NCI-H146 (cell line): ENCODE measurements at regions not wholly inside any gene's neighbourhood (a gene's known extent, or its start where the extent isn't known, plus 50 kb on each side); places are given as distances from the start of the nearest gene placed in this dataset.
A peak's percentile ranks its signal among the peaks of the same experiment; 100 is the strongest.

Experiments used
- DNase-seq: peaks from one replicate; lab custom pipeline; 2025; lab: John Stamatoyannopoulos, UW

GRCh38 chrX:10288373-10288975, 131.7 kb downstream of the CLCN4 start:
- no peak for DNase-seq

- no peak for DNase-seq
Observed at GRCh38 chrX:10296576-10296975, 139.8 kb downstream of the CLCN4 start.

- no peak for DNase-seq
Observed at GRCh38 chrX:10310511-10310910, 153.7 kb downstream of the CLCN4 start.

- no peak for DNase-seq
Observed at GRCh38 chrX:10314530-10315104, 157.8 kb downstream of the CLCN4 start.

DNA sequence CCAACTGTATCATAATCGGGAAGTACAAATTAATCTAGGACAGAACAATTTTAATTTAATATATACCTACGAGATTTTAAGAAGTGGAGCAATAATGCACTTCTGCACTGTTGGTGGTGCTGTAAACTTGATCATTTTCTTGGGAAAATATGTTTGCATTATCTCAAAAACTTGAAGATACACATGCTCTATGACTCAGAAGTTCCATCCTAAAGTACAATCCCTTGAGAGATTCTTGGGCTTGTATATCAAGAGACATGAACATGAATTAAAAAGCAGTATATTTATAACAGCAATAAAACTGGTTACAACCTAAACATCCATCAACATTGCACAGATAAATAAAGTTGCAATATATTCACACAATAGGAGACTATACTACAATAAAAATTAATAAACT, 168.8 kb downstream of the CLCN4 start:
- DNase-seq, result no peak

DNA sequence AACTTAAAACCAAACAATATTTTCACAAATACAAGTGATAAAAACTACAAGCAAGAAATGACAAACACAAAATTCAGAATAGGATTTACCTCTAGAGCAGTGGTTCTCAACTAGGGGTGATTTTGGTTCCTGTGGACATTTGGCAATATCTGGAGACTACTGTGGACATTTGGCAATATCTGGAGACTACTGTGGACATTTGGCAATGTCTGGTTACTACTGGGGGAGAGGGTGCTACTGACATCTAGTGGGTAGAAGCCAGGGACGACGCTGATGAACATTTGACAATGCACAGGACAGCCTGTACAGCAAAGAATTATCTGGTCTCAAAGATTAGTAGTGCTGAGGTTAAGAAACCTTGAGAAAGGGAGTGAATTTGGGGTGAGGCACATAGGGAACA, 169.8 kb downstream of the CLCN4 start:
- DNase-seq, result peak; percentile 5

DNA sequence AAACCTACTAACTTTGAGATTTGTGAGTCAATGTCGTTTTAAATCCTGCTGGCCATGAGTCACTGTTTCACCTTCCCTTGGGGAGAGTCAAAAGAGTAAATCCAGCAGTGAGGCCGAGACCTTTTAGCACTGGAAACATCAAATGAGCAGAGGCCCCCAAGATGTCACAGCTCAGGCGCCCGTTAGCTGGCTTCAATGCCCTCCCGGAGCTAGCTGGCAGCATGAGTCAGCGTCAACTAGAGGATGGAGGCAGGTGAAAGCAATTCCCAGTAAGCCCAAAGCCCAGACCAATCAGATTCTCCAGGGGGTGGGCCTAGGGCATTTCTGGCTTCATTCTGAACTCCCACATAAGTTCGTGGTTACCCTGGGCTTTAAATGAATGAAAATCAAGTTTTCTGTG, 170.9 kb downstream of the CLCN4 start:
- DNase-seq, result peak; percentile 14

GRCh38 chrX:10329984-10330383, 173.2 kb downstream of the CLCN4 start:
- DNase-seq, result no peak

DNA sequence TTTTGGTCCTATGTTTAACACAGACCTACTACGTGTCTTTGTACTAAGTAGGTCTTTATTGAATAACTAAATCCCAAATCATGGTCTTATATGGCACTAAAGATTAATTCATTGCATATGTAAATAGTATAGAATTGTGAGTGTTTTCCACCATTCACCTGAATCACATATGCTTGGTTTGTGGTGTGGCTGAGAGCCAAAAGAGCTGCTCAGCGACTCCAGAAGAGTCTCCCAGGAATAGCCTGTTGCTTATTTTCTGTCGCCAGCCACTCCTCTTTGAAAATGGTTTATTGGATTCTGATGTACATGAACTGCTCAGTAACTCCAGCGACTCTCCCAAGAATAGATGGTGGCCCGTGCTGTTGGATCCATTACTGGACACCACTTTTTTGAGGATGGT, 184.5 kb downstream of the CLCN4 start:
- no peak for DNase-seq

GRCh38 chrX:10350221-10350620, 193.4 kb downstream of the CLCN4 start:
- DNase-seq, result no peak

- no peak for DNase-seq
Observed at GRCh38 chrX:10350981-10351380, 194.2 kb downstream of the CLCN4 start.

DNA sequence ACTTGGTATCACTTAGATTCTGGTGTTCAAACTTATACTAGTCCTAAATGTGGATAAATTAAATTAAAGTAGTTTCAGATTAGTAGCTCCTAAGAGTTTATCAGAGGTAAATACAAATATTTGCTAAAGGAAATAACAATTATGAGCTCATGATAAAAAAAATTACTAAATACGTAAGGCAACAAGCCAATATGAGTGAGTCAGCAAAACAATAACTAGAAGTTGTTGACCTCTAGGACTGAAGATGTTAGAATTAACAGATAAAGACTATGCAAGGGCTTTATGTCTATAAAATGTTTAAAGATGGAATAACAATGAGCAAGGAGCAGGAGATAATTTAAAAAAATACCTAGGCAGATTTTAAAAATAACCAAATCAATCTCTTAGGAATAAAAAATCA, 195.8 kb downstream of the CLCN4 start:
- no peak for DNase-seq

DNA sequence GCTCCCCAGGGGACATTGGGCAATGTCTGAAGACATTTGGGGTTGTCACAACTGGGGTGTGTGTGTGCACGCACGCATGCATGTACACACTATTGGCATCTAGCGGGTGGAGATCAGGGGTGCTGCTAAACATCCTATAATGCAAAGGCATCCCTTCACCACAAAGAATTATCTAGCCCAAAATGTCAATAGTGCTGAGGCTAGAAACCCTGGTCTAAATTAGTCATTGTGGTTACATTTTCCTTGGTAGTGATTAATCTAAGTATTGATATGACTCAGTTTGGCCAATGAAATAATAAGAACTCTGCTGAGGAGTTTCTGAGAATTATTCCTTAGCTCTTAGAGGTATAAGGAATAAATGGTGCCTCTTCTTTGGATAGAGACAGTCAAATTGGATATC, 200.2 kb downstream of the CLCN4 start:
- no peak for DNase-seq

GRCh38 chrX:10358958-10359357, 202.2 kb downstream of the CLCN4 start:
- no peak for DNase-seq

DNA sequence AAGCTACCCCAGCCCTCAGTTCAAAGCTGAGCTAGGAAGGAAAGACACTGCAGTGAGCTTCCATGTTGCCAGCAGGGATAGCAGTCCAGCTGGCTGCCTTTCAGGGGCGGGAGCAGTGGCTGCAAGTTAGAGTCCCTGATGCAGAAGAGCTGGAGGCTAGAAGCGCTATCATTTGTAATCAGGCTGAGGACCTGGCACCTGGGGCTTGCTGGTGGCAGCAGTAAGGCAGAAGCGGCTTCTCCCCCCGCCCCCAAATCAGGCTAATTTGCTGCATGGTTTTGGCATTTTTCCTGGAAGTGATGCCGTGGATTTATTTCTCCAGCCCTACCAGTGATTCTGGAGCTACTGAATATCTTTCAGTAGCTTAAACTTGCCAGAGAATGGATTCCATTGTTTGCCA, 203.3 kb downstream of the CLCN4 start:
- no peak for DNase-seq

DNA sequence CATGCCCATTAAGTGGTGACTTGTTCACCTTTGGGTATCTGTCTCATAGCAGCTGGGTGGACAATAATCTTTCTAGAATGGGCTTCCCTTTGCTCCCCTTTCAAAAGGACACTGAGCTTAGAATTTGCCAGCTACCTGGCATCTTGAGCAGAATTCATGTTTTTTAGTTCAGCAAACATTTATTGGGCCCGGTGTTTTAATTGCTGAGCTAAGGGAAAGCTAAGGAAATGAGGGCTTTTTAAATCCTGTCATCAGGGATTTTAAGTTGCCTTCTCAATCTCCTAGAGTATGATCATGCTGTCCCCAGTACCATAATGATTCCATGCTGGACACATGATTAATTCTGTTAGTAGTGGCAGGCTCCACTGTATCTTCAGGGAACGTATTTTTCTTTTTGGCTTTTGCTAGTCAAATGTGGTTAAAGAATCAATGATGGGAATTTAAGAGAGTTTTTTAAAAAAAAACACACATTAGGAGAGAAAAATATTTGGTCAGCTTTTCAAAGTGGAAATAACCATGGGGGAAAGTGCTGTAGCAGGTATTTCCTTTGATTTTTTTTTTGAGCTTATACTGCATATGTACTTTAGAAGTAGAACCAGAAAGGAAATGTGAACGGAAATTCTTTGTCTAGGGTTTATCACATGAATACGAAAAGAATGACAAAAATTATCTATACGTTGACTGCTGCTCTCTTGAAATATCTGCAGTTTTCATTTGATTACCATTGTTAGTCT, 208.9 kb downstream of the CLCN4 start:
- DNase-seq, result no peak

DNA sequence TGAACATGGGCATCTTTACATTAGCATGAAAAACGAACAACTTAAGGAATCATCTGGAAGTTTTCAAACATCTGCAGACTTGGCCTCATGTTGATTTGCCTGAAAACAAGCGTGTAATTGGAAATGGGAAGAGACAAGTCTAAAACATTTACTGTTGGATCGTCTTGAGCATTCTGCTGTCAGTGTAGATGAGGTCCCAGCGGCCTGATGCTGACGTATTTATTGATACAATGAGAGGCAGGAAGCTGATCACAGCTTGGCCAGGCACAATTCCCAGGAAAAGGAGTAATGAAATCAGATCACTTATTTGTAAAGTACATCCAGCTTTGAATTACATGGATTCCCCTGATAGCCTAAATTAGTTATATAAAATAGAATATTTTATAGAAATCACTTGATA, 210.6 kb downstream of the CLCN4 start:
- no peak for DNase-seq

DNA sequence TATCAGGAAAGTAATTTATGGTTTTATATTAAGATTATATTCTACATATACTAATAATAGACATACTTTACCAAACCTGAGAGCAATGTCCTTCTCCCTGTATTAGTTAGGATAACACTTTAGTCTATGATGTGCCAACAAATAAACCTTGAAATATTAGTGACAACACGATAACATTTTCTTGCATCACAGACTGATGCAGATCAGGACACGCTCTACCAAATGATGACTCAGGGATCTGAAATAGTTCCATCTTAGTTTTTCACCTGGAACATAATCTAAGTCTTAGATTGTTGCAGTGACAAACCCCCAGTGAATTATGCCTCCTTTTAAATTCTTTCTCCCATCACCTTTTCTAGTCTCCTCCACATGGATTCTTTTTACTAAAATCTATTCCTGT, 214.2 kb downstream of the CLCN4 start:
- no peak for DNase-seq

DNA sequence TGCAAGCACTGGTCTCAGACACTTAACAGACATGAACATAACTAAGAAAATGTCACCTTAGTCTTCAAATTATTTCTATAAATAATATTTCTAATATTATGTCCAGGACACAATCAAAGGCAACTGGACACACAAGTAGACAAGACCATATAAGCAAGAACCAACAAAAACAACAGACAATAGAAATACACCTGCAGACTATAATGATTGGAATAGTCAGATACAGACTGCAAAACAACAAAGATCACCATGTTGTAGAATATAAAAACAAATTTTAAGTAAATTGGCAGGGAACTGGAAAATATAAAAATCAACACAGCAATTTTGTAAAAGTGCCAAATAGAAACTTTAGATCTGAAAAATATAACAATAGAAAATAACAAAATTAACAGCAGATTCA, 220.7 kb downstream of the CLCN4 start:
- DNase-seq, result no peak

DNA sequence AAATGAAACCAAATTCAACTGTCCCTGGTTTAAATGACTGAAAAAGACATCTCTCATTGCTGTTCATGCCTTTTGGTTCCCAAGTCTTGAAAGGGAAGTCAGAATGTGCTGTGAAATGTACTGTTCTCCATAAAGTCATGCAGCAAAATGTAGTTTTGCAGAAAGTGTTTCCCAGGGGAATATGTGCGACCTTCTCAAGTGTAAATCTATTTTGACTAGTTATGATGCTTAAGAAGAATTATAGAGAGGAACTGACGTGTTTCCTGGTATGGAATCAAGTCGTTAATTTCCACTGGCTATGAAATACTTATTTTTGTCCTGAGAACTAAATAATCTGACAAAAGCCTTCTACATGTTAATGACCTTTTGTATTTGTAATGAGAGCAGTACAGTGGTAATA, 223.1 kb downstream of the CLCN4 start:
- no peak for DNase-seq

DNA sequence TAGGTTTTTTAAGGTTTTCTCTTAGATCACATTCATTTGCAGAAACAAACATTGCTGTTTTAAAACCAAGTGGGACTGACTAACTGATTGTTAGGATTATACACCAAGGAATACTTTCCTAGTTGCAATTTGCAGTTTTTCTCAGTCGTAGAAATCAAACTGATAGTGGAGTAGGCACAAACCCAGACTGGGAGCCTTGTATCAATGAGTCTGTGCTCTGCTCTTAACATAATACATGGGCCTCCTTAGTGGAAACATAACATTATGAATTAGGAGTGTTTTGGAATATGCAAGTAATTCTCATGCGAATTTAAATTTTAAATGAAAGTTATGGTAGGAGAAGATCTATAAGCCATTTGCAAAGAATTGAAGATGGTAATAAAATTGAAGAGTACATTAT, 223.5 kb downstream of the CLCN4 start:
- no peak for DNase-seq

DNA sequence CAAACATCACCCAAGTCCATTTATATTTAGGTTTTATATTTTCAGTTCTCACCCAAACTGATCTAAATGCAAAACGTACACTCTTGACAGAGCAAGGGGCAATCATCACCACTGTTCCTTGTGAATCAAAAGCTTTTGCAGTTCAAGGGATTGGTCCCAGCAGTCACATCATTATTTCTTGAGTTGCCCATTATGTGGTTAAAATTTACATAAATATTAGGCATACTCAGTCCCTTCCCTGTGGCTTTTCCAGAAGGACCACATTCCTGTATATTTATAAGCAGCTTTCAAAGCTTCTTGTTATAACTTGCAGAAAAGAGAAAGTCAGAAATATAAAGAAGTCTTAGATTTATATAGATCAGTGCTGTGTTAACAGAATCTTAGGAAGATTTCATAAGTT, 224.4 kb downstream of the CLCN4 start:
- DNase-seq, result no peak

DNA sequence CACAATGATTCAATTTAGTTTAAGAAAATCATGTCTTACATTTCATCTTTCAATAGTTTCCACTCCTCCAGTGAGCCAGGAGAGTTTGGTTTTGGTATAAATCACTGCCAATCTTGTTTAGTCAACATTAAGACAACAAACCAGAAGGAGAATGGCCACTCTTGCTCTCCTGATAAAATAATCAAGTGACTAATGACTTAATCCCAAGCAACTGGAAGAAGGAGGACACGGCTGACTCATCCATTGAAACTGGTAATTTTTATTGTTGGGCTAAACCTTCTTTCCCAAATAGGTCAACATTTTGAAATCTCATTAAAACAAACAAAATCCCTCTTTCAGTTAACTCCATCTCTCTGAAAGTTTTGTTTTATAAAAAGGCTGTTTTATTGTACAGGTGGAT, 230.2 kb downstream of the CLCN4 start:
- DNase-seq, result no peak

- no peak for DNase-seq
Observed at GRCh38 chrX:10390187-10390586, 230.2 kb downstream of the MID1 start.
